PFSK-1 (cell line): ENCODE measurements at regions not wholly inside any gene's neighbourhood (a gene's known extent, or its start where the extent isn't known, plus 50 kb on each side); places are given as distances from the start of the nearest gene placed in this dataset.

Experiments used
- FOXP2 ChIP-seq: optimal IDR thresholded peaks from 2 replicates; pipeline ENCODE3; 2011; ENCODE audit warnings: borderline replicate concordance, control low read depth, inconsistent platforms; ENCODE audit not compliant: insufficient read depth; ENCODE audit errors: extremely low read length, extremely low read depth
- POLR2AphosphoS5 ChIP-seq: IDR thresholded peaks from 2 replicates; pipeline ENCODE4 v1.6.1; 2012; ENCODE audit warnings: low read depth, mild to moderate bottlenecking, control low read depth, low read length, moderate library complexity
- SIN3A ChIP-seq: IDR thresholded peaks from 2 replicates; pipeline ENCODE4 v1.6.1; 2012; ENCODE audit warnings: mild to moderate bottlenecking, low read length, moderate library complexity, borderline replicate concordance; ENCODE audit not compliant: insufficient read depth
- TAF1 ChIP-seq: IDR thresholded peaks from 2 replicates; pipeline ENCODE4 v1.6.1; 2012; ENCODE audit warnings: low read length, control low read depth, borderline replicate concordance; ENCODE audit not compliant: insufficient read depth
- TF ChIP-seq, protein P1 (sequence below), 2 experiments: IDR thresholded peaks; 2 replicates each; pipeline versions ENCODE4 v1.6.1 to v1.8.0; 2011 to 2012; ENCODE audit warnings: low read depth in 2 of 2, low read length in 2 of 2, control low read depth in 1 of 2, inconsistent platforms in 1 of 2, mild to moderate bottlenecking in 1 of 2, moderate library complexity in 1 of 2; ENCODE audit not compliant: insufficient read depth in 1 of 2

DNA sequence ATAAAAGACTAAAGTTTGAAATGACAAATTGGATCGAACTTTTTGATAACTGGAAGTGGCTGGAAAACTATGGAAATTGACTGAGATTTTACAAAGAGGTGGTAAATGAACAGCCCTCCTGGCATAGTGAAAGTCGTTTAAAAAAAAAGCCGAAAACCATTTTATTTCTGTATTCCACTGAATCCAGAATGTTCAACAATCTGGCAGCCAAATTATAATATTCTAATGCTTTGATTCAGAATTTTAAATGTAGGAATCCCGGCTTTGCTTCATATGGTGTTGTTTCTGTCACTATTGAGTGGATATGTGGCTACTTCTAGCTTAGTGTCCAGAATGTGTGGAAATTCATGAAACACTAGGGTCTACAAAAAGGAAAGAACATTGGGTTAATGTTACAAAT lies 208.9 kb upstream of the DCBLD2 start:
- TF ChIP-seq TAF1, result no peak
- TF ChIP-seq SIN3A, result no peak
- TF ChIP-seq POLR2AphosphoS5, result no peak
- TF ChIP-seq FOXP2, result no peak
- TF ChIP-seq, protein P1, sequence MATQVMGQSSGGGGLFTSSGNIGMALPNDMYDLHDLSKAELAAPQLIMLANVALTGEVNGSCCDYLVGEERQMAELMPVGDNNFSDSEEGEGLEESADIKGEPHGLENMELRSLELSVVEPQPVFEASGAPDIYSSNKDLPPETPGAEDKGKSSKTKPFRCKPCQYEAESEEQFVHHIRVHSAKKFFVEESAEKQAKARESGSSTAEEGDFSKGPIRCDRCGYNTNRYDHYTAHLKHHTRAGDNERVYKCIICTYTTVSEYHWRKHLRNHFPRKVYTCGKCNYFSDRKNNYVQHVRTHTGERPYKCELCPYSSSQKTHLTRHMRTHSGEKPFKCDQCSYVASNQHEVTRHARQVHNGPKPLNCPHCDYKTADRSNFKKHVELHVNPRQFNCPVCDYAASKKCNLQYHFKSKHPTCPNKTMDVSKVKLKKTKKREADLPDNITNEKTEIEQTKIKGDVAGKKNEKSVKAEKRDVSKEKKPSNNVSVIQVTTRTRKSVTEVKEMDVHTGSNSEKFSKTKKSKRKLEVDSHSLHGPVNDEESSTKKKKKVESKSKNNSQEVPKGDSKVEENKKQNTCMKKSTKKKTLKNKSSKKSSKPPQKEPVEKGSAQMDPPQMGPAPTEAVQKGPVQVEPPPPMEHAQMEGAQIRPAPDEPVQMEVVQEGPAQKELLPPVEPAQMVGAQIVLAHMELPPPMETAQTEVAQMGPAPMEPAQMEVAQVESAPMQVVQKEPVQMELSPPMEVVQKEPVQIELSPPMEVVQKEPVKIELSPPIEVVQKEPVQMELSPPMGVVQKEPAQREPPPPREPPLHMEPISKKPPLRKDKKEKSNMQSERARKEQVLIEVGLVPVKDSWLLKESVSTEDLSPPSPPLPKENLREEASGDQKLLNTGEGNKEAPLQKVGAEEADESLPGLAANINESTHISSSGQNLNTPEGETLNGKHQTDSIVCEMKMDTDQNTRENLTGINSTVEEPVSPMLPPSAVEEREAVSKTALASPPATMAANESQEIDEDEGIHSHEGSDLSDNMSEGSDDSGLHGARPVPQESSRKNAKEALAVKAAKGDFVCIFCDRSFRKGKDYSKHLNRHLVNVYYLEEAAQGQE (IDR thresholded peaks at IDR 0.05; ENCODE audit: insufficient read depth in 1 of 2, low read depth in 2 of 2, low read length in 2 of 2), result no peak

- TF ChIP-seq, protein P1 (IDR thresholded peaks at IDR 0.05; ENCODE audit: insufficient read depth in 1 of 2, low read depth in 2 of 2, low read length in 2 of 2), result no peak
- TF ChIP-seq POLR2AphosphoS5 (no peak), TAF1 (no peak), FOXP2 (no peak), SIN3A (no peak)
These were observed 207.0 kb upstream of the DCBLD2 start for GRCh38 chr3:99108508-99108907.

DNA sequence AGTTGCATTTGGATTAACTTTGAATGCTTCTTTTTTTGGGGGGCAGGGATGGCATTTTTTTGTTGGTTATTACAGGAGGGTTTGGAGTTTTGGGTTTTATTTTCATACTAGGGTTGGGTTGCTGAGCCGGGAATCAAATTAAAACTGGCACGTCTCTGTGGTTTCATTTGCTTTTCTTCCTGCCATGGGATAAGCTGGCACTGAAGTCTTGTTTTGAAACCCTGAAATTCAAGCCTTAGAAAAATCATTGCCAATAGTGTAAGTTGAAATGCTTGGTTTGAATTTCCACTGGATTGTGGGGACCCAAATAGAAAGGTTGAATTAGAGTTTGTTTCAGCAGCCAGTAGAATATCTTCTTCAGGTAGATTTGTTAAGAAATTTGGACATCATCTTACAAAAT lies 193.1 kb upstream of the DCBLD2 start:
- TF ChIP-seq SIN3A, result no peak

GRCh38 chr3:99087277-99087676 lies 185.8 kb upstream of the DCBLD2 start:
- TF ChIP-seq, protein P1 (IDR thresholded peaks at IDR 0.05; ENCODE audit: insufficient read depth in 1 of 2, low read depth in 2 of 2, low read length in 2 of 2), result no peak
- no peak for TF ChIP-seq FOXP2
- no peak for TF ChIP-seq TAF1
- TF ChIP-seq SIN3A, result no peak
- no peak for TF ChIP-seq POLR2AphosphoS5

- TF ChIP-seq, protein P1 (IDR thresholded peaks at IDR 0.05; ENCODE audit: insufficient read depth in 1 of 2, low read depth in 2 of 2, low read length in 2 of 2), result no peak
- TF ChIP-seq SIN3A (no peak), FOXP2 (no peak), TAF1 (no peak), POLR2AphosphoS5 (no peak)
These were observed 183.3 kb upstream of the DCBLD2 start for GRCh38 chr3:99084826-99085225.
